ENCODE measurements at regions not wholly inside any gene's neighbourhood (a gene's known extent, or its start where the extent isn't known, plus 50 kb on each side); places are given as distances from the start of the nearest gene placed in this dataset.
"Not testable (repeated sequence)": the region's sequence is repeated elsewhere in the genome, so short reads cannot be mapped to it uniquely, and the experiment has no call there.

- no peak for DNase-seq
- no peak for ATAC-seq
Measured at GRCh38 chr5:17037751-17038150, 101.7 kb upstream of the MYO10 start.

- DNase-seq (no peak), ATAC-seq (no peak)
Measured at GRCh38 chr5:17039170-17039569, 103.1 kb upstream of the MYO10 start.

DNA sequence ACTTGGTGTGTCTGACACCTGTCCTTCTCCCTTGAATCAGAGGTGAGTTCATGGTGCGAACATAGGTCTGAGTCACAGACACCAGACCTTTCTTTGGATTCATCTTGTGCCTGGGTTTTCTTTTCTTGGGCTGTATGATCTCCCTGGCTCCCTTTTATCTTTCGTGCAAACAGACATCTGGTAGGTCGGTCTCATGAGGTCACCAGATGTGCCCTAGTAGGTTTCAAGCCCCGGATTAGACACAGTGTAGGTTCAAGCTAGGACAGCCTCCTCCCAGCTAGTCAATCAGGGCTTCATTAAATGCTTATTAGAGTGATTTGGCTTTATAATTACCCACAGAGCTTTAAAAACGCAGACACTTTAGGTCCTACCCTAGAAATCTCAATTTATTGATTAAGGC, 106.0 kb upstream of the MYO10 start:
- no peak for ATAC-seq
- no peak for DNase-seq

GRCh38 chr5:17046320-17046719, 110.2 kb upstream of the MYO10 start:
- ATAC-seq (no peak), DNase-seq (no peak)

DNA sequence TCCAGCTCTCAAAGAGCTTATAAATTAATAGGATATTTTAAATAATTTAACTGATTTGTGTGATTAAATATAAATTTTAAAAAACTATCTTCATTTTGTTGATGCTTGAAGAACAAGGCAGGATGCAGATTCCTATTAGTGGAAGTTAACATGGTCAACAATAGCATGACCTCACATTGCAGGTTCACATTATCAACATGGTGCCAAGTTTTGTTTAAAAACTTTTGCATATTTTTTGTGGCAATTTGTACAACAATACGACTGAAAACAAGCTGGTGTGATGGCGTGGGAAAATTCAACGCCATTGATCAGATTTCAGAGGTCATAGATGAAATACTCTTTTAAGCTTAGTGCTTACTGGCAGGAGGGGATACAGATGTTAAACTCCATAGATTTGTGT, 114.1 kb upstream of the MYO10 start:
- ATAC-seq (no peak), DNase-seq (no peak)

DNA sequence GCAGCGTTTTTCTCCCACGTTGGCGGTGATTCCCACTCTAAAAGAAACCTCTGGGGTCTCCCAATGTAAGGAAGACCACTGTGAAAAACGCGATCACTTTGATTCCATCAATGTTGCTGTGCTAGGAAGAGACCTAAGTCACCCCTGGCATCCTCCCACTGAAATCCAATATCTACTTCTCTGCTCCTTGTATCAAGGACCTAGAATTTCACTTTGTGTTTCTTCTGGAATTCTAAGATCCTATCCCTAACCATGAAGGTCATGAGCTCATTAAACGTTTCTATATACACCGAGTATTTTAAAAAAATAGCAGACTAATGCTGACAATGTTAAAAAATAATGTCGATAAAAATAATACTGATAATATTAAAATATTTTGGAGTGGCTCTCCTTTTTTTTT, 118.8 kb upstream of the MYO10 start:
- DNase-seq (no peak), ATAC-seq (no peak)

GRCh38 chr5:17056141-17056631, 120.1 kb upstream of the MYO10 start:
- DNase-seq (no peak), ATAC-seq (no peak)

DNA sequence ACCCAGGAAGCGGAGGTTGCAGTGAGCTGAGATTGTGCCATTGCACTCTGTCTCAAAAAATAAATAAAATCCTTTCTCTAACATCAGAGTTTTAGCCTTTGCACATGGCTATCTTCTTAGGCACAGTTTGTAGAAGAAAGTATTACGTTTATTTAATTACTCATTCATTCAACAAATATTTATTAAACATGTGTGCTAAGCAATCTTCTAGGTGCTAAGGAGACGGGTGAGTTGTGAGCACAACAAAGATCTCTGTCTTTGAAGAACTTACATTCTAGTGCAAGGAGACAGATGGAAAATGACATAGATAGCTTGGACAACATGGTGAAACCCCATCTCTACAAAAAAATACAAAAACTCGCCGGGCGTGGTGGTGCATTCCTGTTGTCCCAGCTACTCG, 122.3 kb upstream of the MYO10 start:
- ATAC-seq (no peak), DNase-seq (no peak)

DNA sequence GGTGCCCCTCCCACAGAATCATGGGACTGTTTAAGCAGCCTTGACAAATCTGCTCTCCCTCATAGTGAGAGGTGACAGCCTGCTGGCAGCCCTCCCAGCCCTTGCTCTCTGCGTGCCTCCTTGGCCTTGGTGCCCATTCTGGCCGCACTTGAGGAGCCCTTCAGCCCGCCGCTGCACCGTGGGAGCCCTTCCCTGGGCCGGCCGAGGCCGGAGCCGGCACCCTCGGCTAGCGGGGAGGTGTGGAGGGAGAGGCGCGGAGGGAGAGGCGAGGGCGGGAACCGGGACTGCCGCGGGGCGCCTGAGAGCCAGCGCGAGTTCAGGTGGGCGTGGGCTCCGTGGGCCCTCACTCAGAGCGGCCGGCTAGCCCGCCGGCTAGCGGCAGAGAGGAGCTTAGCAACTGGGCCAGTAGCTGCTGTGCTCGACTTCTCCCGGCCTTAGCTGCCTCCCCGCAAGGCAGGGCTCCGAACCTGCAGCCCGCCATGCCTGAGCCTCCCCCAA, 125.9 kb upstream of the MYO10 start:
- no peak for ATAC-seq
- no peak for DNase-seq

- not testable (repeated sequence) for ATAC-seq, DNase-seq
Measured at GRCh38 chr5:17062741-17063140, 126.7 kb upstream of the MYO10 start.

- ATAC-seq: no peak
- DNase-seq: no peak
Measured at GRCh38 chr5:17064241-17064640, 128.2 kb upstream of the MYO10 start.

GRCh38 chr5:17065458-17065857, 129.4 kb upstream of the MYO10 start:
- DNase-seq (no peak), ATAC-seq (no peak)

- not testable (repeated sequence) for ATAC-seq, DNase-seq
Measured at GRCh38 chr5:17066026-17066425, 129.9 kb upstream of the MYO10 start.

DNA sequence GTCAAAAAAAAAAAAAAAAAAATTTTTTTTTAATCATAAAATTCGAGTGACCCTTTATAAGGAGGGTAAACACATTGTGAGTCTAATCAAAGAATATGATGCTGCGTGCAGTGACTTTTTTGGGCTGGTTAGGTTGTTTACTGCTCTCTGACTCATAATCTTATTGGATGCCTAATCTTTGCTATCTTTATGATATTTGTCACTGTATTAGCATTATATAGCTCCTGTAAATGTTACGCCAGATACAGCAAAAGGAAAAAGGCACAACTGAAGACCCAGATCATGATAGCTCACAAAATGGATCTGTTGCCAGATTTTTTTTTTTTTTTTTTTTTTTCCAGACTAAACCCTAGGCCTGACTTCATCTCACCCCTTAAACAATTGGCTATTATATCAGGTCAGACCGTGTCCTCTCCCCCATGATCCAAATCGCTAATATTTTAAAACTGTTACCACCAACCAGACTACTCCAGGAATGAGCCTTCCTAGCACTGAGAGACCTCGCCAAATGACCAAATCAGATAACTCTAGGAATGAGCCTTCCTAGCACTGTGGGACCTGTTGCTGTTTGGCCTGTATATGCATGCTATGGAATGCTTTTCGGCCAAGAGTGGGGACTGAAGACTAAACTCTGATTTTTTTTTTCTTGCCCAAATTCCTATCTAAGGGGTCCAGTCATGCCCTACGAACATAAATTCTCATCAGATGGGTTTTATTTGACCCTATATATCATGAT, 131.7 kb upstream of the MYO10 start:
- DNase-seq: no peak
- no peak for ATAC-seq

DNA sequence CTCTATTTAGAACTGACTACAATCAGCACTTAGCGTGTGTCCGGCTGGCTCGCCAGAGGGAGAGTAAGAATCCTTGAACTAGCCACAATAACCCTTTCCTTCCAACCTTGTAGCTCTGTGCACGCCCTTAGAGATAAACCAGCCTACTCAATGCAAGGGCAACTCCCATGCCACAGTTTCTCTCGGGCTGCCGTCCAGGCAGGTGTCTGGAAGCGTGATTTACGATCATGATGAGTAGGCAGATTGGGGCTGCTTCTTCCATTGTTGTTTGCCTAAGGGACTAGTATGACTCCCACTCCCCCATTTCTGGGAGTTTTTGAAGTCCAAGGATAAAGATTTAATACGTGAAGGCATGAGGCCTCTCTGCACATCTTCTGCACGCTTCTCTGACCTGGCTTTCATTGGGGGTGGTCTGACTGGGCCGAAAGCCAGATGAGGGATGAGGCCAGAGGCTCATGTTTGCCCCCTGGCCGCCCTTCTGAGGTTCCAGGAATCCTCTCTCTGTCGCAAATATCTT, 134.0 kb upstream of the MYO10 start:
- no peak for DNase-seq
- ATAC-seq: no peak

DNA sequence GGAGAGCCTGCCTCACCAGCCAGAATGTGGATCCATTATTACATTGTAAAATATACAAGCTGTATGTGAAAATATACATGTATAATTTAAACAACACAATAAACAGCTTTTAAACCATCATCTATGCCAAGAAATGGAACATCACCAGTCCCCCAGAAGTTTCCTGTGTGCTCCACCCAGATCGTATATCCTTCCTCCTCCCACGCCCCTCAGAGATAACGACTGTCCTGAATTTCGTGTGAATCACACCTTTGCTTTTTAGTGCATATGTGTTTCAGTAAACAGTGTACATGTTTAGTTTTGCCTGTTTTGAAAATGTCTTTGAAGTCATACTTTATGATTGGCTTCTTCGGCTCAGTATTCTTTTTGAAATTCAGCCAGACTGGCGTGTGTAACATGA, 134.6 kb upstream of the MYO10 start:
- DNase-seq: no peak
- ATAC-seq: no peak

- DNase-seq (no peak), ATAC-seq (no peak)
Measured at GRCh38 chr5:17075236-17075635, 139.1 kb upstream of the MYO10 start.

DNA sequence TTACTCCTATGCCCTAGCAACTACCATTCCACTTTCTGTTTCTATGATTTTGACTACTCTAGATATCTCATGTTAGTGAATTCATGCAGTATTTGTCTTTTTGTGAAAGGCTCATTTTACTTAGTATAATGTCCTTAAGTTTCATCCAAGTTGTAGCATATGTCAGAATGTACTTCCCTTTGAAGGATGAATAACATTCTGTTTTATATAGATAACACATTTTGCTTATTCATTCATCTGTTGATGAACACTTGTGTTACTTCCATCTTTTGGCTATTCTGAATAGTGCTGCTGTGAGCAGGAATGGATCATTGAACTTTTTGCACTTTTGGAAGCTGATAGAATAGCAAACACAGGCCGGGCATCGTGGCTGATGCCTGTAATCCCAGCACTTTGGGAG, 140.2 kb upstream of the MYO10 start:
- no peak for ATAC-seq
- DNase-seq: no peak

GRCh38 chr5:17077440-17078233, 139.8 kb upstream of the BASP1 start:
- DNase-seq (no peak), ATAC-seq (no peak)

- ATAC-seq (no peak), DNase-seq (no peak)
Measured at GRCh38 chr5:17079562-17079961, 137.9 kb upstream of the BASP1 start.

DNA sequence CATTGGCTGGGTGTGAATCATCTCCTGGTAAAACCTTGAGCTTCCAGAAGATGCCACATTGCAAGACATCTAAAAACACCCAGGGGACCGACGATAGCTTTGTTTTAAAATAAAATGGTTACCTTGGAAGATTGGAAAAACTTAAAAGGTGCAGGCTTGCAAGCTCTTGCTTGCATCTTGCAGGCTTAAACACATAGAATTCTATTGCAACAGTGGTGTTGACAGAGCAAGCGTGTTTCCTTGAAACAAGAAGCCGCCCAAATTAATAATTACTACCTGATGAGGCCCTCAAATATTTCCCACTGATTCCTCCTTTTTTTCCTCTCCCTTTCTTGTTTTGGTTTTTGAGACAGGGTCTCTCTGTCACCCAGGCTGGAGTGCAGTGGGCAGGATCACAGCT, 137.1 kb upstream of the BASP1 start:
- DNase-seq (no peak), ATAC-seq (no peak)

DNA sequence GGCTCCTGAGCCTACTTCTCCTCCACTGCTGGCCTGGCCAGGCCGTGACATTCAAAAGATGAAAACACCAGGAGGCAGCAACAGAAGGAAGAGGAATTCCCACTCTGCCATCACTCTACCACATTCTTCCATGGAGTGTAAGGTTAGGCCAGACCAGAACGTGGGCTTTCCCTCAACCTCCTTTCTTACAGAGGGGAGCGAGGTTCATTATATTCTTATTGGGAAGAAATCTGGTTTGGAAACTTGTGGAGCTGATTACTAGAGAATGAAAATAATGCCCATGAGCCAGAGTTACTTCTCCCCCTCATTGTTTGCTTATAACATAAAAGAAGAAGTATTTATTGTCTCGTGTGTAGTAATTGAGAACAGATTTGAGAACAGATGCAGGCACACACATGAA, 136.3 kb upstream of the BASP1 start:
- ATAC-seq (no peak), DNase-seq (no peak)

DNA sequence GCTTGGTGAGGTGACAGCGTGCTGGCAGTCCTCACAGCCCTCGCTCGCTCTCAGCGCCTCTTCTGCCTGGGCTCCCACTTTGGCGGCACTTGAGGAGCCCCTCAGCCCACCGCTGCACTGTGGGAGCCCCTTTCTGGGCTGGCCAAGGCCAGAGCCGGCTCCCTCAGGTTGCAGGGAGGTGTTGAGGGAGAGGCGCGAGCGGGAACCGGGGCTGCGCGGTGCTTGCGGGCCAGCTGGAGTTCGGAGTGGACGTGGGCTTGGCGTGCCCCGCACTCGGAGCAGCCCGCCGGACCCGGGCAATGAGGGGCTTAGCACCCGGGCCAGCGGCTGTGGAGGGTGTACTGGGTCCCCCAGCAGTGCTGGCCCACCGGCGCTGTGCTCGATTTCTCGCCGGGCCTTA, 134.2 kb upstream of the BASP1 start:
- not testable (repeated sequence) for DNase-seq, ATAC-seq
